Stimulated activated CD4-positive, alpha-beta T cell treated with anti-CD3 and anti-CD28 coated beads, Interleukin-15, amount 100 ng/mL, for 24 hours (primary cell): ENCODE measurements at regions not wholly inside any gene's neighbourhood (a gene's known extent, or its start where the extent isn't known, plus 50 kb on each side); places are given as distances from the start of the nearest gene placed in this dataset.

Experiments
- DNase-seq: peaks from one replicate; pipeline ENCODE4 v3.0.0-alpha.2; 2020

DNA sequence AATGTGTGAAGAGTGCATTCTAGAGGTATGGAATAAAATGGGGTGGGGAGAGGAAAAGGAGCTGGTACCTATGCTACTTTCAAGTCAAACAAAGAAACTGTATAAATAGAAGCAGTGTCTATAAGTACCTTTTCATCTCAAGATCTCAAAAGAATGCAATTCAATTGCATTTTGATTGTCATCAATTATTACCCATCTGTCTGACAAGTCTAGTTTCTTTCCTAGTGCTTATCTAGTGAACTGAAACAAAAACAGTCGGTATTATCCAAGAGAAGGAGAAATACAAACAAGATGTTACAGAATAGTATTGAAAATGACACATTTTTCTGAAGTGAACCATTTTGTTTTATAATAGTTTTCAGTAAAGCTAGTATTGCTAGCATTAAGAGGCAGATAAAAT lies 754.5 kb upstream of the LRRN3 start:
- DNase-seq = no peak

DNA sequence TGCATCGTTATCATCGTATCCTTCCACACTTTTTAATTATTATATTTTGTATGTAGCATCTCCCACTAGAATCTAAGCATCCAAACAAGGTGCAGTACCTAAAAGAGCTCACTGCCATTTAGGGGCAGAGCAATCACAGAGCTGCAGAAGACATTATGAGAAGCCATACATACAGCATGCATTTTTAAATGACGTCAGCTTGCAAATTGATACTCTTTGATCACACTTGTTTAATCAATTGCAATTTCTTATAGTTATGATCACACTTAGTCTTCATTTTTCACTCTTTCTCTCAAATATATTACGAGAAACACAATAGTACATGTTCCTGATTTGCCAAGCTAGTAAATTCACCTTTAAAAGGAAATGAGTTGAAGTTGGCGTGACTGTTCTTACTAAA lies 753.3 kb upstream of the LRRN3 start:
- no peak for DNase-seq

DNA sequence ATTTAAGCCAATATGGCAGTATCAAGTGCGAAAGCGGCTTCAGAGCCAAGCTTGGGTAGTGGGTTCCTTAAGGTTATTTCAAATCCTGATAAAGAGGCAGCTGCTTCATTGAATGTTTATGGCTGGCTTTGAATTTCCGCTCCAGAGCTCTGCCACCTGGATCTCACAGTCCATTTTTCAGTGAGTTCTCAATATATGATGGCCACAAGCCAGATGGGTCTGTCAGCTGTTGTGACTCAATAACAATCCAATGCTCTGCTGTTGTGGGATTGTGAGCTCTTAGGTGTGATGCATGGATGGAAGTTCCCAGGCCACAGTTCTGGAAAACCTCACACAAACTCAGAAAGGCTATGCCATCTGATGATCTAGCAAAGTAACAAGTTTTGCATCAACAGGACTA lies 743.8 kb upstream of the LRRN3 start:
- no peak for DNase-seq

GRCh38 chr7:110356438-110356837 lies 734.5 kb upstream of the LRRN3 start:
- no peak for DNase-seq

DNA sequence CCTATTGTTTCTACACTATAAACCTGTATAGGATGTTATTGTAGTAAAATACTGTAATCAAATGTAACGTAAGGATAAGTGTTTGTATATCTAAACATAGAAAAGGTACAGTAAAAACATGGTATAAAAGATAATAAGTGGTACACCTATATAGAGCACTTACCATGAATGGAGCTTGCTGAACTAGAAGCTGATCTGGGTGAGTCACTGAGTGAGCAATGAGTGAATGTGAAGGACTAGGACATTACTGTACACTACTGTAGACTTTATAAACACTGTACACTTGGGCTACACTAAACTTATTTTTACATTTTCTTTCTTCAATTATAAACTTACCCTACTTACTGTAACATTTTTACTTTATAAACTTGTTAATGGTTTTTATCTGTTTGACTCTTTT lies 732.9 kb upstream of the LRRN3 start:
- DNase-seq = no peak

- no peak for DNase-seq
These were observed 719.2 kb upstream of the LRRN3 start for GRCh38 chr7:110371709-110372108.

GRCh38 chr7:110372685-110373084 lies 718.2 kb upstream of the LRRN3 start:
- DNase-seq = no peak

DNA sequence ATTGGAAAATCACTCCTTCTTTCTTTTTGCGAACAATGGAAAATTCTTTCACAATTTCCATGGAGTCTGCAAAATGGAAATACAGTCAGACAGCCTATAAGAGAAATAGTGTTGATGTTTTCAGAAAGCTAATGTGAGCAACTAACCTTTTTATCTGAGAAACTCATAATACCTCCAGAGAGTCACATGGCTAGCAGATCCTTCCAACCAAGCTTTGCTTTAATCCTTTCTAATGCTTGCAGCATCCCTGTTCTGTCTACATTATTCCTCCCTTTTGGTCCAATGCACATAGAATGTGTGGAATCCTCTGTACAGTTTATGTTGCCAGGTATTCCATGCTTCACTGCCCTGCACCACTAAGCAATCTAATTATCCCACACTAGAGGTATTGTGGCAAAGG lies 717.5 kb upstream of the LRRN3 start:
- no peak for DNase-seq

GRCh38 chr7:110373859-110374258 lies 717.1 kb upstream of the LRRN3 start:
- no peak for DNase-seq

- no peak for DNase-seq
These were observed 715.9 kb upstream of the LRRN3 start for GRCh38 chr7:110375068-110375467.

GRCh38 chr7:110382736-110383135 lies 708.2 kb upstream of the LRRN3 start:
- DNase-seq = no peak

DNA sequence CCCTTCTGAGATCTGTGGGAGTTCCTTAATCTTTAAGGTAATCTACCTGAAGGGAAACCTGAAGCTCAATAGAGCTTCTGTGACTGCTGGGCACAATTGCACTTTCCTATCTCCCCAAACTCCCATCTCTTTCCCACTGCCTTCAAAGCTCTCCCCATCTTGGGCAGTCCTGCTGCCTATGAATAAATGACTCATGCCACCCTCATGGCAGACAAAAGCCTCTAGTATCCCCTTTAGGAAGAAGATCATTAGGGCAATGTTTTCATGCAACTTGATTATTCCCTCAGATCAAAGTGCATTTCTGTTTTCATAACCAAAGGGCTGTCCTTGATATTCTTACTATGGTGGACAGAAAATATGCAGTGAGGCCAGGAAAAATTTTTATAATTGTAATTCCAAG lies 704.9 kb upstream of the LRRN3 start:
- DNase-seq = no peak

DNA sequence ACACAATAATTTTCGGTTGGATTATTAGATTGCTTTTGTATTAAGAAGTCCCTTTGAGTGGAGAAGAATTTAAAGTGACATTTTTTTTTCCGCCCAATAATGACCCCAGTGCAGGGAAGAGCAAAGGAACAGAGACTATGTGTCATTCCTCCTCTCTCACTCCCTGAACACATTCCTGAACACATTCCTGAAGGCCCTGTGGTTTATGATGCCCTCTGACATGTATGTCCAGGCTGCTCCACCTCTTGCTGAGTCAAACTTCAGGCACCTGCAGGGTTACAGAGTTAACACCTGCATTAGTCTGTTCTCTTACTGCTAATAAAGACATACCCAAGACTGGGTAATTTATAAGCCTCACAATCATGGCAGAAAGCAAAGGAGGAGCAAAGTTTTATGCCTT lies 704.0 kb upstream of the LRRN3 start:
- no peak for DNase-seq

GRCh38 chr7:110387689-110388088 lies 703.2 kb upstream of the LRRN3 start:
- no peak for DNase-seq

GRCh38 chr7:110388457-110388856 lies 702.5 kb upstream of the LRRN3 start:
- no peak for DNase-seq

GRCh38 chr7:110396021-110396420 lies 694.9 kb upstream of the LRRN3 start:
- no peak for DNase-seq

- DNase-seq = no peak
These were observed 692.8 kb upstream of the LRRN3 start for GRCh38 chr7:110397927-110398660.

- DNase-seq = no peak
These were observed 691.5 kb upstream of the LRRN3 start for GRCh38 chr7:110399421-110399820.

- DNase-seq = no peak
These were observed 690.5 kb upstream of the LRRN3 start for GRCh38 chr7:110400411-110400810.

DNA sequence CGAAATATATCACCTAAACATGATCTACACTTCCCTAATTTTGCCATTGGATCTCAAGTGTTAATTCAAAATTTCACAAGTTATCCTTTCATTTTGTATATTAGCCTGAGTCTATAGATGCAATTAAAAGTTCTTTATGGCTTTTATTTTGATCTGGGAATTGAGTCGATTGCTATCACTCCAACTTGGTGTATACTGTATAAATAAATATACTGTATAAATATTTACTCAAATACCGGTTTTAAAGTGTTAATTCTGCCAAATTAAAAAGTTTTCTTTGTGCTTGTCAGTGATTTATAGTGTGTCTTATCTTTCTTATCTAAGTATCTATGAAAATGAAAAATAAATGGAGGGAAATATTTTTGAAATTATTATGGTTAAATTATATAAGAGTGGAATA lies 683.7 kb upstream of the LRRN3 start:
- no peak for DNase-seq

GRCh38 chr7:110407706-110408105 lies 683.2 kb upstream of the LRRN3 start:
- no peak for DNase-seq

- no peak for DNase-seq
These were observed 678.3 kb upstream of the LRRN3 start for GRCh38 chr7:110412614-110413013.

DNA sequence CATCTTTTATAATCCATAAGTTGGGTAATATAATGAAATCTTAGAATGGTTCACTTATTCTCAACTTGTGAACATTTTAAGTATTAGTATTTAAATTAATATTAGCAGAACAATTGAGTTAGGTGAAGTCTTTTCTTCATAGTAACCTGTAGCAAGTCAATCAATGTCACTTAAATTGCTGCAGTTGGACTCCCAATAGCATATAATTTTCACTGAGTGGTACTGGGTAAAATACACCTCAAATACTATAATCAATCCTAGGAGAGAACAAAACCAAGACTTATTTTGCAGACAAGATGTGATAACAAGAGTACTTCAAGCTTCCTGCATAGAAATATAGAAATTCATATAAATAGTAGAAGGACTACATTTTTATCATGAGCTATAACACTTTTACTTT lies 677.9 kb upstream of the LRRN3 start:
- DNase-seq = no peak

- DNase-seq = no peak
These were observed 673.3 kb upstream of the LRRN3 start for GRCh38 chr7:110417611-110418010.

DNA sequence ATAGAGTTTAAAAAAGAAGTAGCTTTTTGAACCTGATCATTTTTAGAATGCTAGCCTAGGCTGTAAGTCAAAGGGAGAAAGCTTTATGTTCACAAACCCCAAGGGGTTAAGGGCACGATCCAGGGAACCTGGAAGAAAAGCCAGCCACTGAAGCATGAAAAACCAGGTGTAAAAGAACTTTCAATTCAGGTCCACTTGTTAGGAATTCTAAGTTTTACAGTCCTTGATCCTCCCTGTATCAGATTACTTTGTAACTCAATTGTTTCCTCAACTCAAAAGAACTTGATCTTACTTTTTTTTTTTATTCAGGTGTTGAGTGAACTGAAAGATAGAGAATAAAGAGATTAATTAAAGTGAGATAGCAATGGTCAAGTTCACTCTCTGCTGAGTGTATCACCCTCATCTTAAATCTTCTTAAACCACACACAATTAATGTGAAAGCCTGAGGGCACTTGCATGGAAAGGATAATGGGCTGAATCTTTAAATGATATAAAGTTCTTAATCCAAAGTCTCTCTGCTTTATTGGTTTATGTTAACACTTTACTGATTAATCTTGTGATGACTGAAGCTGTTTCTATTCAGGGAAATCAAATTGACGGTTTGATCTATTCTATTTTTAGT lies 672.2 kb upstream of the LRRN3 start:
- no peak for DNase-seq
